GM12878 (cell line): ENCODE measurements at regions not wholly inside any gene's neighbourhood (a gene's known extent, or its start where the extent isn't known, plus 50 kb on each side); places are given as distances from the start of the nearest gene placed in this dataset.

Source experiments
- BCL3 ChIP-seq: IDR thresholded peaks from 2 replicates; pipeline ENCODE4 v1.6.1; 2011; ENCODE audit warnings: borderline replicate concordance, low read depth, mild to moderate bottlenecking, moderate library complexity, low read length; ENCODE audit not compliant: insufficient read depth, poor library complexity, severe bottlenecking
- CHD4 ChIP-seq: fragments of 200-600 bp; sonication (generic); IDR thresholded peaks from 2 replicates; pipeline ENCODE4 v1.6.1; 2016; ENCODE audit warnings: mild to moderate bottlenecking
- DPF2 ChIP-seq: fragments of 450-650 bp; IDR thresholded peaks from 2 replicates; pipeline ENCODE4 v1.6.1; 2017; ENCODE audit warnings: mild to moderate bottlenecking
- E2F8 ChIP-seq: fragments of 450-650 bp; IDR thresholded peaks from 2 replicates; pipeline ENCODE4 v1.6.1; 2018; ENCODE audit warnings: mild to moderate bottlenecking, low read depth, moderate library complexity; ENCODE audit not compliant: partially characterized antibody
- NFXL1 ChIP-seq: fragments of 450-650 bp; IDR thresholded peaks from 2 replicates; pipeline ENCODE4 v1.6.1; 2017; ENCODE audit warnings: antibody characterized with exemption, mild to moderate bottlenecking, borderline replicate concordance
- NR2C1 ChIP-seq: fragments of 450-650 bp; IDR thresholded peaks from 2 replicates; pipeline ENCODE4 v1.6.1; 2017; ENCODE audit warnings: antibody characterized with exemption, mild to moderate bottlenecking, moderate library complexity
- POLR2AphosphoS2 ChIP-seq: IDR thresholded peaks from 2 replicates; pipeline ENCODE4 v1.6.1; 2011; ENCODE audit warnings: low read depth, mild to moderate bottlenecking, low read length, improper control_type of control experiment, moderate library complexity
- TARDBP ChIP-seq: IDR thresholded peaks from 2 replicates; pipeline ENCODE4 v1.6.1; 2016; ENCODE audit warnings: borderline replicate concordance
- YBX1 ChIP-seq: fragments of 450-650 bp; IDR thresholded peaks from 2 replicates; pipeline ENCODE4 v1.6.1; 2016; ENCODE audit warnings: antibody characterized with exemption
- TF ChIP-seq, protein P1 (sequence below): IDR thresholded peaks from 2 replicates; pipeline ENCODE4 v1.6.1; 2012; ENCODE audit warnings: mild to moderate bottlenecking, low read depth, low read length

GRCh38 chr18:10080372-10080771, 166.6 kb downstream of the VAPA start (continued):
- TF ChIP-seq BCL3 (no peak), CHD4 (no peak), NFXL1 (no peak), DPF2 (no peak), POLR2AphosphoS2 (no peak), YBX1 (no peak), E2F8 (no peak), NR2C1 (no peak), TARDBP (no peak)
- TF ChIP-seq, protein P1, sequence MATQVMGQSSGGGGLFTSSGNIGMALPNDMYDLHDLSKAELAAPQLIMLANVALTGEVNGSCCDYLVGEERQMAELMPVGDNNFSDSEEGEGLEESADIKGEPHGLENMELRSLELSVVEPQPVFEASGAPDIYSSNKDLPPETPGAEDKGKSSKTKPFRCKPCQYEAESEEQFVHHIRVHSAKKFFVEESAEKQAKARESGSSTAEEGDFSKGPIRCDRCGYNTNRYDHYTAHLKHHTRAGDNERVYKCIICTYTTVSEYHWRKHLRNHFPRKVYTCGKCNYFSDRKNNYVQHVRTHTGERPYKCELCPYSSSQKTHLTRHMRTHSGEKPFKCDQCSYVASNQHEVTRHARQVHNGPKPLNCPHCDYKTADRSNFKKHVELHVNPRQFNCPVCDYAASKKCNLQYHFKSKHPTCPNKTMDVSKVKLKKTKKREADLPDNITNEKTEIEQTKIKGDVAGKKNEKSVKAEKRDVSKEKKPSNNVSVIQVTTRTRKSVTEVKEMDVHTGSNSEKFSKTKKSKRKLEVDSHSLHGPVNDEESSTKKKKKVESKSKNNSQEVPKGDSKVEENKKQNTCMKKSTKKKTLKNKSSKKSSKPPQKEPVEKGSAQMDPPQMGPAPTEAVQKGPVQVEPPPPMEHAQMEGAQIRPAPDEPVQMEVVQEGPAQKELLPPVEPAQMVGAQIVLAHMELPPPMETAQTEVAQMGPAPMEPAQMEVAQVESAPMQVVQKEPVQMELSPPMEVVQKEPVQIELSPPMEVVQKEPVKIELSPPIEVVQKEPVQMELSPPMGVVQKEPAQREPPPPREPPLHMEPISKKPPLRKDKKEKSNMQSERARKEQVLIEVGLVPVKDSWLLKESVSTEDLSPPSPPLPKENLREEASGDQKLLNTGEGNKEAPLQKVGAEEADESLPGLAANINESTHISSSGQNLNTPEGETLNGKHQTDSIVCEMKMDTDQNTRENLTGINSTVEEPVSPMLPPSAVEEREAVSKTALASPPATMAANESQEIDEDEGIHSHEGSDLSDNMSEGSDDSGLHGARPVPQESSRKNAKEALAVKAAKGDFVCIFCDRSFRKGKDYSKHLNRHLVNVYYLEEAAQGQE: no peak
